Activated naive CD4-positive, alpha-beta T cell treated with anti-CD3 and anti-CD28 coated beads for 36 hours (primary cell): ENCODE measurements at regions not wholly inside any gene's neighbourhood (a gene's known extent, or its start where the extent isn't known, plus 50 kb on each side); places are given as distances from the start of the nearest gene placed in this dataset.
A peak's percentile ranks its signal among the peaks of the same experiment; 100 is the strongest.
"Not testable (repeated sequence)": the region's sequence is repeated elsewhere in the genome, so short reads cannot be mapped to it uniquely, and the experiment has no call there.

ENCODE experiments used
- CTCF ChIA-PET: fragments of 350-600 bp; sonication (Branson Sonifier 250); formaldehyde crosslinking; loops from one replicate; lab custom pipeline; 2021; ENCODE audit warnings: antibody characterized with exemption; lab: Charles Lee
- DNase-seq: peaks from one replicate; pipeline ENCODE4 v3.0.0-alpha.2; 2020
- H3K27ac Mint-ChIP-seq: one replicate; pipeline ENCODE4 v1.8.0; 2021; ENCODE audit warnings: mild to moderate bottlenecking, mixed read lengths
- H3K27me3 Mint-ChIP-seq: one replicate; pipeline ENCODE4 v1.8.0; 2021; ENCODE audit warnings: low read depth, mixed read lengths
- H3K36me3 Mint-ChIP-seq: one replicate; pipeline ENCODE4 v1.8.0; 2021; ENCODE audit warnings: low read depth, mixed read lengths
- H3K4me1 Mint-ChIP-seq: one replicate; pipeline ENCODE4 v1.8.0; 2021; ENCODE audit warnings: low read depth, mixed read lengths
- H3K4me3 Mint-ChIP-seq: one replicate; pipeline ENCODE4 v1.8.0; 2021; ENCODE audit warnings: mild to moderate bottlenecking, moderate library complexity, mixed read lengths
- H3K9me3 Mint-ChIP-seq: one replicate; pipeline ENCODE4 v1.8.0; 2021; ENCODE audit warnings: mixed read lengths
- intact Hi-C: fragments of 100-400 bp; cut with micrococcal nuclease; formaldehyde crosslinking; loops from one replicate; pipeline ENCODE4 v1.15.1; 2023

DNA sequence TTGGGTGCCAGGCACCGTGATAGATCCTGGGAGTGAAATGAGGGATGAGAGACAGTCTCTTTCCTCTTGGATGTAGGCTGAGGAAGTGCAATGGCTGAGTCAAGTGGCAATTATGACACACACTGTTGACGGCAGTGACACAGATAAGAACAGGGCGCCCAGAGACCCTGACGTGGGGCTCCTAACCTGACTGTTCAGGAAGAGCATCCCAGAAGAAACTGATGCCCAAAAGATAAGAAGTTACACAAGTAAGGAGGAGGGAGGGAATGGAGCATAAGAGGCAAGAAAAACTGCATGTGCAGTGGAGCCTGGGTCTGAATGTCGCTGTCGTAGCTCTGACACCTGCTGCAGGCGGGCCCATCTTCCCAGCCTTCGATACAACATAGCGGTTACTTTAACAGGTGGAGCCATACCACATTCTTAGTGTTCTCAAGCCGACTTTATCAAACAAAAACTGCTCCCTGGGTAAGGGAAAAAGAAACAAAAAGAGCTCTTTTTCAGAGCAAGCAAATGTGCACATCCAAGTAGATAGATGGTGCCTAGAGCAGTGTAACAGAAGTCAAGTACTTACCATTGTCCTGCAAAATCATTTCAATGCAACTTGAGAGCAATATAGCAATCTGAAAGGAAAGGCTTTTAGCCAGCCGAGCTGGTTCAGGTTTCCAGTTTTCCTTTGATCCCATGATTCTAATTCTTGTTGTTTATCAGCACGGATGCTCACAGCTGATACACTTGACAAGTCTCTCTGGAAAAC, 463.9 kb upstream of the JARID2 start:
- no peak overlapping the region for H3K4me3 Mint-ChIP-seq
- CTCF ChIA-PET: interaction anchor here (0.6 kb wide), 1 partner anchor 13 kb away, joined by 3 read pairs; no protein-coding TSS in a partner anchor
- peaks cover 3% of the 10 kb centered on the region for H3K9me3 Mint-ChIP-seq
- intact Hi-C loops: no loop called here
- DNase-seq: no peak
- no peak overlapping the region for H3K27ac Mint-ChIP-seq
- H3K4me1 Mint-ChIP-seq: peaks cover 17% of the 10 kb centered on the region
- H3K27me3 Mint-ChIP-seq: no peaks in the 10 kb centered on the region
- H3K36me3 Mint-ChIP-seq: no peaks in the 10 kb centered on the region

DNA sequence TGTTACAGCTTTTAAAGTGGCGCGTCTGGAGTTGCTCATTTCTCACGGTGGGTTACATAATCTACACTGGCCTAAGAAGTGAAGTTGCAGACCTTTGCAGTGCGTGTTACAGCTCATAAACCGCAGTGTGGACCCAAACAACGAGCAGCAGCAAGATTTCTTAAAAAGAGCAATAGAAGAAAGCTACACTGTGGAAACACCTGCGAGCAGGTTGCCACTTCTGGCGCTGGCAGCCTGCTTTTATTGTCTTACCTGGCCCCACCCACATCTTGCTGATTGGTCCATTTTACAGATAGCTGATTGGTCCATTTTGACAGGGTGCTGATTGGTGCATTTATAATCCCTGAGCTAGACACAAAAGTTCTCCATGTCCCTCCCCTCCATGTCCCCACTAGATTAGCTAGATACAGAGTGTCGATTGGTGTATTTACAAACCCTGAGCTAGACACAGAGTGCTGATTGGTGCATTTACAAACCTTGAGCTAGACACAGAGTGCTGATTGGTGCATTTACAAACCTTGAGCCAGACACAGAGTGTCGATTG, 462.9 kb upstream of the JARID2 start:
- DNase-seq, H3K27ac Mint-ChIP-seq, H3K27me3 Mint-ChIP-seq, H3K36me3 Mint-ChIP-seq, intact Hi-C loops, H3K9me3 Mint-ChIP-seq, H3K4me3 Mint-ChIP-seq: not testable (repeated sequence)
- CTCF ChIA-PET: interaction anchor here (0.6 kb wide), 1 partner anchor 132 kb away, joined by 3 read pairs; no protein-coding TSS in a partner anchor
- peaks cover 24% of the 10 kb centered on the region for H3K4me1 Mint-ChIP-seq

GRCh38 chr6:14783594-14783993, 462.3 kb upstream of the JARID2 start:
- H3K4me3 Mint-ChIP-seq: no peak overlapping the region
- intact Hi-C loops: no loop called here
- H3K27me3 Mint-ChIP-seq: no peaks in the 10 kb centered on the region
- CTCF ChIA-PET: interaction anchor here (0.6 kb wide), 1 partner anchor 132 kb away, joined by 3 read pairs; no protein-coding TSS in a partner anchor
- H3K27ac Mint-ChIP-seq: no peak overlapping the region
- no peaks in the 10 kb centered on the region for H3K36me3 Mint-ChIP-seq
- DNase-seq: no peak
- H3K9me3 Mint-ChIP-seq: peaks cover 3% of the 10 kb centered on the region
- peaks cover 24% of the 10 kb centered on the region for H3K4me1 Mint-ChIP-seq

- Mint-ChIP-seq H3K27ac (peak overlapping the region; percentile 53), H3K9me3 (peaks cover 3% of the 10 kb centered on the region), H3K4me1 (peaks cover 24% of the 10 kb centered on the region), H3K4me3 (peak overlapping the region; percentile 47), H3K36me3 (no peaks in the 10 kb centered on the region), H3K27me3 (no peaks in the 10 kb centered on the region)
- peak; percentile 35 for DNase-seq
- CTCF ChIA-PET: interaction anchor here (0.6 to 1.2 kb wide), 3 partner anchors 14 to 676 kb away, joined by 3 to 5 read pairs (median 3); no protein-coding TSS in a partner anchor
- intact Hi-C loops: no loop called here
Measured at GRCh38 chr6:14784596-14785492, 461.0 kb upstream of the JARID2 start.

- CTCF ChIA-PET: interaction anchor here (0.6 to 1.2 kb wide), 4 partner anchors 13 to 676 kb away, joined by 3 to 5 read pairs (median 3); no protein-coding TSS in a partner anchor
- no peak overlapping the region for H3K4me3 Mint-ChIP-seq
- intact Hi-C loops: no loop called here
- peaks cover 3% of the 10 kb centered on the region for H3K9me3 Mint-ChIP-seq
- H3K27me3 Mint-ChIP-seq: no peaks in the 10 kb centered on the region
- peaks cover 24% of the 10 kb centered on the region for H3K4me1 Mint-ChIP-seq
- DNase-seq: no peak
- H3K27ac Mint-ChIP-seq: no peak overlapping the region
- H3K36me3 Mint-ChIP-seq: no peaks in the 10 kb centered on the region
Measured at GRCh38 chr6:14785493-14785790, 460.4 kb upstream of the JARID2 start.

- Mint-ChIP-seq H3K9me3 (peaks cover 3% of the 10 kb centered on the region), H3K36me3 (no peaks in the 10 kb centered on the region), H3K4me1 (peaks cover 24% of the 10 kb centered on the region), H3K27me3 (no peaks in the 10 kb centered on the region), H3K4me3 (no peak overlapping the region), H3K27ac (no peak overlapping the region)
- CTCF ChIA-PET: interaction anchor here (0.6 to 1.2 kb wide), 3 partner anchors 13 to 677 kb away, joined by 3 to 5 read pairs (median 3); no protein-coding TSS in a partner anchor
- DNase-seq: no peak
- intact Hi-C loops: no loop called here
Measured at GRCh38 chr6:14786008-14786407, 459.9 kb upstream of the JARID2 start.

GRCh38 chr6:14786455-14786854, 459.4 kb upstream of the JARID2 start:
- Mint-ChIP-seq H3K27ac (no peak overlapping the region), H3K36me3 (no peaks in the 10 kb centered on the region), H3K27me3 (no peaks in the 10 kb centered on the region), H3K9me3 (peaks cover 3% of the 10 kb centered on the region), H3K4me3 (no peak overlapping the region), H3K4me1 (peaks cover 24% of the 10 kb centered on the region)
- CTCF ChIA-PET: interaction anchor here (0.9 to 1.2 kb wide), 2 partner anchors 12 to 21 kb away, joined by 3 read pairs; no protein-coding TSS in a partner anchor
- DNase-seq: no peak
- intact Hi-C loops: no loop called here

- Mint-ChIP-seq H3K4me3 (no peak overlapping the region), H3K36me3 (no peaks in the 10 kb centered on the region), H3K27me3 (no peaks in the 10 kb centered on the region), H3K27ac (no peak overlapping the region), H3K9me3 (peaks cover 3% of the 10 kb centered on the region), H3K4me1 (peaks cover 21% of the 10 kb centered on the region)
- intact Hi-C loops: no loop called here
- DNase-seq: no peak
- CTCF ChIA-PET: no interaction called here
Measured at GRCh38 chr6:14787250-14787649, 458.6 kb upstream of the JARID2 start.

DNA sequence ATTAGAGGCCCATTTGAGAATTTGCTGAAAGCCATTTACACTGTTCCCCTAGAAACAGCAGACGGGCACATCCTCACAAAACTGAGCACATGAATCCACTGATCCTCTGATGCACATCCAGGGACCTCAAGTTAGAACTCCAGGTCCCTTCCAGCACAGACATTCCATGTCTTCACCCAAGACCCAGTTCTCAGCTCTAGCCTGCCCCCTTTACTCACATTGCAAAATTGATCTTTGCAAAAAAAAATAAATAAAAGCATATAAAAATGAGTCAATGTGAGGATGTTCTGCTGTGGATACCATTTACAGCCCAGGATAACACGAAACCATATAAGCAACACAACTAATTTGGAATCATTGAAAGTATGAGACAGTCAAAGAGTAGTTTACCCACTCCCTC, 458.2 kb upstream of the JARID2 start:
- Mint-ChIP-seq H3K27ac (no peak overlapping the region), H3K27me3 (no peaks in the 10 kb centered on the region), H3K4me3 (no peak overlapping the region), H3K36me3 (no peaks in the 10 kb centered on the region), H3K9me3 (peaks cover 3% of the 10 kb centered on the region), H3K4me1 (peaks cover 21% of the 10 kb centered on the region)
- CTCF ChIA-PET: no interaction called here
- DNase-seq: no peak
- intact Hi-C loops: no loop called here

DNA sequence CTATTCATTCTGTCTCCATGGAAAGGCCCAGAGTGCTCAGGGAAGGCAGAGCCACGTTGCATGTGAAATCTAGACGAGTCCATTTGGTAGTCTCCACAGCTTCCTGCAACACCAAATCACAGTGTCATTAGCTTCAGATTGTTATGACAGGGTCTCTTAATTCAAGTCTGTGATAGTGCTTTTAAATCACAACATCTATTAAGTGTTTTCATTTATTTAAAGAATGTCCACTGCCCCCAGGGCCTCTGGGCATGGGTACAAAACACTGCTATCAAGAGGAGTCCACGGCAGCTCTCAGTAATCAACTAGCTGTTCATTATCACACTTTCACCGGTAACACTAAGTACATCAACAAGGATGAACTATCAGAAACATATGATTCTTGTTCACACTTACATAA, 455.9 kb upstream of the JARID2 start:
- no peaks in the 10 kb centered on the region for H3K27me3 Mint-ChIP-seq
- no peak overlapping the region for H3K27ac Mint-ChIP-seq
- intact Hi-C loops: no loop called here
- no peaks in the 10 kb centered on the region for H3K36me3 Mint-ChIP-seq
- H3K4me1 Mint-ChIP-seq: peaks cover 16% of the 10 kb centered on the region
- H3K4me3 Mint-ChIP-seq: no peak overlapping the region
- CTCF ChIA-PET: no interaction called here
- no peak for DNase-seq
- H3K9me3 Mint-ChIP-seq: no peaks in the 10 kb centered on the region

GRCh38 chr6:14790976-14791375, 454.9 kb upstream of the JARID2 start:
- no peak overlapping the region for H3K27ac Mint-ChIP-seq
- H3K36me3 Mint-ChIP-seq: no peaks in the 10 kb centered on the region
- DNase-seq: no peak
- intact Hi-C loops: no loop called here
- H3K4me3 Mint-ChIP-seq: no peak overlapping the region
- H3K9me3 Mint-ChIP-seq: no peaks in the 10 kb centered on the region
- H3K4me1 Mint-ChIP-seq: peaks cover 13% of the 10 kb centered on the region
- no peaks in the 10 kb centered on the region for H3K27me3 Mint-ChIP-seq
- CTCF ChIA-PET: no interaction called here

GRCh38 chr6:14791526-14791925, 454.3 kb upstream of the JARID2 start:
- H3K4me1 Mint-ChIP-seq: peaks cover 11% of the 10 kb centered on the region
- no peaks in the 10 kb centered on the region for H3K27me3 Mint-ChIP-seq
- intact Hi-C loops: no loop called here
- no peak for DNase-seq
- CTCF ChIA-PET: no interaction called here
- no peak overlapping the region for H3K4me3 Mint-ChIP-seq
- no peak overlapping the region for H3K27ac Mint-ChIP-seq
- no peaks in the 10 kb centered on the region for H3K9me3 Mint-ChIP-seq
- no peaks in the 10 kb centered on the region for H3K36me3 Mint-ChIP-seq
